H1 (cell line): ENCODE measurements at regions not wholly inside any gene's neighbourhood (a gene's known extent, or its start where the extent isn't known, plus 50 kb on each side); places are given as distances from the start of the nearest gene placed in this dataset.

ENCODE experiments used
- CTCF ChIA-PET: fragments of 300-600 bp; sonication (Branson Sonifier 250); formaldehyde crosslinking; loops from one replicate; lab custom pipeline; 2021; ENCODE audit not compliant: partially characterized antibody; lab: Charles Lee
- POLR2A ChIA-PET: fragments of 300-600 bp; sonication (Branson Sonifier 250); formaldehyde crosslinking; loops from one replicate; lab custom pipeline; 2021; ENCODE audit warnings: inconsistent platforms; ENCODE audit not compliant: partially characterized antibody; lab: Charles Lee
- DNase-seq, 2 experiments: peaks; one replicate each; pipeline versions ENCODE4 v3.0.0 to v3.0.0-alpha.2; 2010 to 2022; ENCODE audit warnings: low spot score in 2 of 2, low read depth in 1 of 2, mixed read lengths in 1 of 2
- FAIRE-seq: peaks from 2 replicates; lab custom pipeline; 2011; peaks lifted over from hg19 to GRCh38; lab: Jason Lieb, UNC
- H2AFZ ChIP-seq: 2 replicates; pipeline ENCODE4 v1.8.1; 2012; ENCODE audit warnings: low read length, inconsistent platforms
- H2AK5ac ChIP-seq: 2 replicates; pipeline ENCODE4 v1.6.1; 2013; ENCODE audit warnings: low read depth, low read length
- H2BK120ac ChIP-seq: replicated peaks from 2 replicates; pipeline ENCODE3; 2013; ENCODE audit warnings: low read depth, low read length, inconsistent platforms
- H2BK12ac ChIP-seq: 2 replicates; pipeline ENCODE4 v1.6.1; 2013; ENCODE audit warnings: low read depth, low read length
- H2BK15ac ChIP-seq: 2 replicates; pipeline ENCODE4 v1.6.1; 2013; ENCODE audit warnings: low read length
- H2BK20ac ChIP-seq: 2 replicates; pipeline ENCODE4 v1.6.1; 2013; ENCODE audit warnings: low read length
- H2BK5ac ChIP-seq: 2 replicates; pipeline ENCODE4 v1.6.1; 2013; ENCODE audit warnings: low read depth, low read length
- H3K14ac ChIP-seq: 2 replicates; pipeline ENCODE4 v1.6.1; 2013; ENCODE audit warnings: inconsistent platforms; ENCODE audit not compliant: insufficient read length
- H3K18ac ChIP-seq: 2 replicates; pipeline ENCODE4 v1.6.1; 2013; ENCODE audit warnings: low read length; ENCODE audit errors: extremely low read depth
- H3K23ac ChIP-seq: 2 replicates; pipeline ENCODE4 v1.6.1; 2013; ENCODE audit warnings: inconsistent platforms; ENCODE audit not compliant: insufficient read length
- H3K23me2 ChIP-seq: 2 replicates; pipeline ENCODE4 v1.6.1; 2013; ENCODE audit warnings: low read depth, low read length
- H3K27ac ChIP-seq: 2 replicates; pipeline ENCODE4 v1.6.1; 2011; ENCODE audit warnings: low read depth, low read length, inconsistent platforms
- H3K27me3 ChIP-seq, 4 experiments: replicated peaks in 1 of 4; 1 replicate in 1 of 4; 2 replicates in 3 of 4; pipeline versions ENCODE4 v1.6.1 to v1.8.1; 2011 to 2013; ENCODE audit warnings: low read length in 3 of 4, mild to moderate bottlenecking in 3 of 4, inconsistent platforms in 2 of 4, mixed read lengths in 2 of 4, moderate library complexity in 1 of 4; ENCODE audit not compliant: control insufficient read depth in 3 of 4, insufficient read depth in 3 of 4; ENCODE audit errors: extremely low read depth in 1 of 4
- H3K36me3 ChIP-seq, 4 experiments: 2 replicates each; pipeline versions ENCODE4 v1.6.1 to v1.8.1; 2011 to 2013; ENCODE audit warnings: mild to moderate bottlenecking in 4 of 4, low read length in 3 of 4, moderate library complexity in 2 of 4, control low read depth in 1 of 4, inconsistent platforms in 1 of 4; ENCODE audit not compliant: insufficient read depth in 4 of 4, control insufficient read depth in 2 of 4
- H3K4ac ChIP-seq: replicated peaks from 2 replicates; pipeline ENCODE3; 2013; ENCODE audit warnings: low read length, low read depth, mixed read lengths, inconsistent platforms; ENCODE audit not compliant: insufficient read length
- H3K4me1 ChIP-seq, 4 experiments: replicated peaks in 1 of 4; 1 replicate in 1 of 4; 2 replicates in 3 of 4; pipeline versions ENCODE4 v1.6.1 to v1.8.1; 2011 to 2013; ENCODE audit warnings: low read length in 3 of 4, inconsistent platforms in 2 of 4, mixed read lengths in 1 of 4; ENCODE audit not compliant: insufficient read depth in 4 of 4, control insufficient read depth in 3 of 4
- H3K4me2 ChIP-seq, 2 experiments: 2 replicates each; pipeline versions ENCODE4 v1.6.1 to v1.8.1; 2011 to 2013; ENCODE audit warnings: low read depth in 2 of 2, low read length in 2 of 2, control low read depth in 1 of 2, inconsistent platforms in 1 of 2, mild to moderate bottlenecking in 1 of 2; ENCODE audit not compliant: insufficient read depth in 1 of 2
- H3K4me3 ChIP-seq, 4 experiments: fragments of 200-600, 300-600 bp in 1 of 4; sonication (generic), shearing (Covaris generic), sonication (Bioruptor Twin) in 1 of 4; 2 replicates each; pipeline versions ENCODE4 v1.5.1 to v1.8.1; 2011 to 2016; ENCODE audit warnings: low read length in 4 of 4, low read depth in 3 of 4, control low read depth in 2 of 4, inconsistent platforms in 2 of 4, mild to moderate bottlenecking in 2 of 4, mixed read lengths in 1 of 4, moderate library complexity in 1 of 4; ENCODE audit not compliant: insufficient read depth in 2 of 4; ENCODE audit errors: extremely low read depth in 1 of 4
- H3K56ac ChIP-seq: replicated peaks from 2 replicates; pipeline ENCODE3; 2013; ENCODE audit warnings: low read depth, mild to moderate bottlenecking, mixed read lengths, low read length, inconsistent platforms; ENCODE audit not compliant: insufficient read length
- H3K79me1 ChIP-seq: 2 replicates; pipeline ENCODE4 v1.6.1; 2013; ENCODE audit warnings: low read depth, low read length, control low read depth
- H3K79me2 ChIP-seq, 2 experiments: 2 replicates each; pipeline versions ENCODE4 v1.6.1 to v1.8.1; 2012 to 2013; ENCODE audit warnings: low read length in 2 of 2, mild to moderate bottlenecking in 2 of 2, inconsistent platforms in 1 of 2; ENCODE audit not compliant: insufficient read depth in 2 of 2, control insufficient read depth in 1 of 2
- H3K9ac ChIP-seq, 4 experiments: replicated peaks in 1 of 4; 1 replicate in 1 of 4; 2 replicates in 3 of 4; pipeline versions ENCODE4 v1.6.1 to v1.8.1; 2011 to 2013; ENCODE audit warnings: low read depth in 3 of 4, low read length in 3 of 4, control low read depth in 2 of 4, mild to moderate bottlenecking in 2 of 4, moderate library complexity in 2 of 4, inconsistent platforms in 1 of 4; ENCODE audit errors: extremely low read depth in 1 of 4
- H3K9me3 ChIP-seq, 2 experiments: 2 replicates each; pipeline versions ENCODE4 v1.6.1 to v1.8.1; 2012 to 2013; ENCODE audit warnings: mild to moderate bottlenecking in 2 of 2, moderate library complexity in 2 of 2, control low read depth in 1 of 2, inconsistent platforms in 1 of 2, low read depth in 1 of 2, low read length in 1 of 2, mixed read lengths in 1 of 2; ENCODE audit not compliant: insufficient read depth in 2 of 2
- H4K20me1 ChIP-seq, 2 experiments: replicated peaks in 1 of 2; 2 replicates each; pipeline versions ENCODE3 to v1.8.1; 2011 to 2013; ENCODE audit warnings: inconsistent platforms in 2 of 2, low read length in 2 of 2, mild to moderate bottlenecking in 1 of 2; ENCODE audit not compliant: insufficient read depth in 2 of 2, control insufficient read depth in 1 of 2
- H4K5ac ChIP-seq: 2 replicates; pipeline ENCODE4 v1.6.1; 2013; ENCODE audit warnings: low read length, low read depth, mixed read lengths, inconsistent platforms; ENCODE audit not compliant: insufficient read length
- H4K8ac ChIP-seq: 2 replicates; pipeline ENCODE4 v1.8.0; 2013; ENCODE audit warnings: mild to moderate bottlenecking, moderate library complexity, low read length, inconsistent platforms; ENCODE audit not compliant: insufficient read depth; ENCODE audit errors: extremely low read depth
- H4K91ac ChIP-seq: replicated peaks from 2 replicates; pipeline ENCODE3; 2013; ENCODE audit warnings: low read length, mixed read lengths, inconsistent platforms; ENCODE audit not compliant: insufficient read length
- BACH1 ChIP-seq: IDR thresholded peaks from 2 replicates; pipeline ENCODE4 v1.6.1; 2012; ENCODE audit warnings: low read length, improper control_type of control experiment
- BCL11A ChIP-seq, 2 experiments: IDR thresholded peaks; one replicate each; pipeline ENCODE4 v1.6.1; 2011; ENCODE audit warnings: low read depth in 2 of 2, low read length in 2 of 2, mild to moderate bottlenecking in 2 of 2
- BRCA1 ChIP-seq: IDR thresholded peaks from 2 replicates; pipeline ENCODE4 v1.6.1; 2012; ENCODE audit warnings: low read depth, low read length, improper control_type of control experiment
- CHD2 ChIP-seq: IDR thresholded peaks from 2 replicates; pipeline ENCODE4 v1.6.1; 2012; ENCODE audit warnings: low read length, improper control_type of control experiment
- FOSL1 ChIP-seq: IDR thresholded peaks from 2 replicates; pipeline ENCODE4 v1.6.1; 2011; ENCODE audit warnings: mild to moderate bottlenecking, low read depth, low read length, moderate library complexity; ENCODE audit not compliant: insufficient read depth
- GABPA ChIP-seq: IDR thresholded peaks from 2 replicates; pipeline ENCODE4 v1.6.1; 2011; ENCODE audit warnings: mild to moderate bottlenecking, low read length, moderate library complexity, borderline replicate concordance; ENCODE audit not compliant: insufficient read depth
- HDAC2 ChIP-seq, 2 experiments: fragments of 300-600 bp in 1 of 2; sonication (generic) in 1 of 2; IDR thresholded peaks; 2 replicates each; pipeline ENCODE4 v1.6.1; 2011 to 2012; ENCODE audit warnings: low read depth in 2 of 2, low read length in 2 of 2, mild to moderate bottlenecking in 2 of 2, moderate library complexity in 2 of 2, borderline replicate concordance in 1 of 2, inconsistent platforms in 1 of 2
- KDM1A ChIP-seq: fragments of 200-600, 300-600 bp; sonication (generic); IDR thresholded peaks from 2 replicates; pipeline ENCODE4 v1.7.1; 2016; ENCODE audit warnings: mild to moderate bottlenecking, low read length, borderline replicate concordance
- KDM4A ChIP-seq: IDR thresholded peaks from one replicate; pipeline ENCODE4 v1.7.1; 2012; ENCODE audit warnings: low read depth, mild to moderate bottlenecking, moderate library complexity, low read length, inconsistent platforms; ENCODE audit not compliant: severe bottlenecking
- RAD21 ChIP-seq, 2 experiments: IDR thresholded peaks in 1 of 2; conservative IDR thresholded peaks in 1 of 2; 2 replicates each; pipeline ENCODE4 v1.6.1; 2011; ENCODE audit warnings: low read depth in 2 of 2, low read length in 2 of 2, improper control_type of control experiment in 1 of 2, inconsistent platforms in 1 of 2, mild to moderate bottlenecking in 1 of 2, moderate library complexity in 1 of 2
- SRF ChIP-seq: IDR thresholded peaks from 2 replicates; pipeline ENCODE4 v1.6.1; 2011; ENCODE audit warnings: mild to moderate bottlenecking, low read depth, low read length, moderate library complexity
- TCF12 ChIP-seq: IDR thresholded peaks from 2 replicates; pipeline ENCODE4 v1.6.1; 2011; ENCODE audit warnings: low read depth, mild to moderate bottlenecking, low read length
- TEAD4 ChIP-seq: IDR thresholded peaks from 2 replicates; pipeline ENCODE4 v1.6.1; 2012; ENCODE audit warnings: low read depth, low read length, inconsistent platforms, mixed read lengths
- WGBS, 2 experiments: shearing (Covaris generic) in 1 of 2; methylation state at CpG; one replicate each; pipeline versions ENCODE4 v1.1.6 to v1.1.7; 2013 to 2015; ENCODE audit warnings: low lambda C conversion rate in 2 of 2, mixed read lengths in 2 of 2, inconsistent platforms in 1 of 2, low coverage in 1 of 2, missing lambda C conversion rate in 1 of 2; ENCODE audit not compliant: insufficient replicate concordance in 2 of 2, insufficient coverage in 1 of 2, insufficient read length in 1 of 2; ENCODE audit errors: extremely low coverage in 1 of 2, missing lambda C conversion rate in 1 of 2; 5-methylcytosine and 5-hydroxymethylcytosine counted together

- CTCF ChIA-PET: no interaction called here
- Histone ChIP-seq H3K4me2 (no peak overlapping the region), H3K4me3 (no peak overlapping the region), H3K9ac (no peak overlapping the region), H2BK120ac (no peak overlapping the region), H4K5ac (no peak overlapping the region), H3K4me1 (0 out of 7 replicates have a peak, but pooled peaks cover 0 to 2% (median 0%) of the 10 kb centered on the region in 4 experiments), H3K18ac (no peak overlapping the region), H3K36me3 (no peaks in the 10 kb centered on the region), H3K79me1 (no peaks in the 10 kb centered on the region), H3K56ac (no peak overlapping the region), H2AFZ (no peak overlapping the region), H3K27me3 (no peaks in the 10 kb centered on the region), H3K79me2 (no peaks in the 10 kb centered on the region), H3K14ac (no peak overlapping the region), H2BK15ac (no peak overlapping the region), H4K20me1 (no peaks in the 10 kb centered on the region), H3K4ac (no peak overlapping the region), H2BK12ac (no peak overlapping the region), H2BK5ac (no peak overlapping the region), H2AK5ac (no peak overlapping the region), H2BK20ac (no peak overlapping the region), H3K9me3 (no peaks in the 10 kb centered on the region; a peak in 1 of 4 replicates), H3K23ac (no peak overlapping the region), H3K27ac (no peak overlapping the region), H4K91ac (no peak overlapping the region), H4K8ac (no peak overlapping the region), H3K23me2 (no peaks in the 10 kb centered on the region)
- WGBS, 2 experiments: 93% methylated on average over 5 of the region's 5 CpGs; no CpG with 5 or more reads in 1 of the 2 experiments
- POLR2A ChIA-PET: interaction anchor here (0.6 to 0.8 kb wide), 2 partner anchors 8 to 85 kb away, joined by 3 read pairs; no protein-coding TSS in a partner anchor
- DNase-seq (no peak), FAIRE-seq (no peak)
- no peak for TF ChIP-seq FOSL1
- TF ChIP-seq HDAC2 (IDR thresholded peaks at IDR 0.05; ENCODE audit: borderline replicate concordance in 1 of 2, low read depth in 2 of 2, low read length in 2 of 2): no peak
- TF ChIP-seq BRCA1: no peak
- no peak for TF ChIP-seq CHD2
- no peak for TF ChIP-seq BCL11A (IDR thresholded peaks at IDR 0.05; ENCODE audit: low read depth in 2 of 2, low read length in 2 of 2)
- TF ChIP-seq KDM1A: no peak
- TF ChIP-seq TCF12: no peak
- TF ChIP-seq GABPA: no peak
- TF ChIP-seq RAD21 (IDR thresholded peaks at IDR 0.05 in 1 of 2, conservative IDR thresholded peaks at IDR 0.05 in 1 of 2; ENCODE audit: low read depth in 2 of 2, low read length in 2 of 2): no peak
- TF ChIP-seq BACH1: no peak
- TF ChIP-seq KDM4A: no peak
- no peak for TF ChIP-seq SRF
- TF ChIP-seq TEAD4: no peak
Measured at GRCh38 chr16:64151990-64152767, 969.7 kb downstream of the CDH11 start.
